Omental fat pad (tissue), 3 donors: ENCODE measurements at regions not wholly inside any gene's neighbourhood (a gene's known extent, or its start where the extent isn't known, plus 50 kb on each side); places are given as distances from the start of the nearest gene placed in this dataset.

Source experiments
- ATAC-seq: fragments of 150-250 bp; one replicate; pipeline ENCODE4 v1.9.1; 2016; ENCODE audit warnings: mild to moderate bottlenecking, moderate library complexity; ENCODE audit not compliant: low FRiP score
- DNase-seq: peaks from one replicate; pipeline ENCODE4 v3.0.0-alpha.2; 2019; ENCODE audit warnings: low spot score
- TF ChIP-seq, protein P1 (sequence below), 3 donors: fragments of 450-650 bp; IDR thresholded peaks; one replicate each; pipeline ENCODE4 v1.5.1; 2016 to 2017; ENCODE audit warnings: antibody characterized with exemption in 3 of 3, mild to moderate bottlenecking in 3 of 3, moderate library complexity in 2 of 3

DNA sequence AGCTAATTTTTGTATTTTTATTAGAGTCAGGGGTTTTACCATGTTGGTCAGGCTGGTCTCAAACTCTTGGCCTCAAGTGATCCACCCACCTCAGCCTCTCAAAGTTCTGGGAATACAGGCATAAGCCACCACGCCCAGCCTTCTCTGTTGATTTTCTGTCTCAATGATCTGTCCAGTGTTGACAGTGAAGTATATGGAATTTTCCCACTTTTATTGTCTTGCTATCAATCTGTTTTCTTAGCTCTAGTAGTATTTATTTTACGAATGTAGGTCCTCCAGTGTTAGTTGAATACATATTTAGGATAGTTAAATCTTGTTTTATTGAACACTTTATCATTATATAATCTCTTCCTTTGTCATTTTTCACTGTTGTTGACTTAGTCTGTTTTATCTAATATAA, 1603.9 kb downstream of the ADGRL3 start:
- TF ChIP-seq, protein P1, sequence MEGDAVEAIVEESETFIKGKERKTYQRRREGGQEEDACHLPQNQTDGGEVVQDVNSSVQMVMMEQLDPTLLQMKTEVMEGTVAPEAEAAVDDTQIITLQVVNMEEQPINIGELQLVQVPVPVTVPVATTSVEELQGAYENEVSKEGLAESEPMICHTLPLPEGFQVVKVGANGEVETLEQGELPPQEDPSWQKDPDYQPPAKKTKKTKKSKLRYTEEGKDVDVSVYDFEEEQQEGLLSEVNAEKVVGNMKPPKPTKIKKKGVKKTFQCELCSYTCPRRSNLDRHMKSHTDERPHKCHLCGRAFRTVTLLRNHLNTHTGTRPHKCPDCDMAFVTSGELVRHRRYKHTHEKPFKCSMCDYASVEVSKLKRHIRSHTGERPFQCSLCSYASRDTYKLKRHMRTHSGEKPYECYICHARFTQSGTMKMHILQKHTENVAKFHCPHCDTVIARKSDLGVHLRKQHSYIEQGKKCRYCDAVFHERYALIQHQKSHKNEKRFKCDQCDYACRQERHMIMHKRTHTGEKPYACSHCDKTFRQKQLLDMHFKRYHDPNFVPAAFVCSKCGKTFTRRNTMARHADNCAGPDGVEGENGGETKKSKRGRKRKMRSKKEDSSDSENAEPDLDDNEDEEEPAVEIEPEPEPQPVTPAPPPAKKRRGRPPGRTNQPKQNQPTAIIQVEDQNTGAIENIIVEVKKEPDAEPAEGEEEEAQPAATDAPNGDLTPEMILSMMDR (IDR thresholded peaks at IDR 0.05): no peak
- DNase-seq (no peak), ATAC-seq (no peak)

GRCh38 chr4:62797221-62797620, 1597.1 kb downstream of the ADGRL3 start:
- DNase-seq: no peak
- TF ChIP-seq, protein P1 (IDR thresholded peaks at IDR 0.05): no peak
- no peak for ATAC-seq

DNA sequence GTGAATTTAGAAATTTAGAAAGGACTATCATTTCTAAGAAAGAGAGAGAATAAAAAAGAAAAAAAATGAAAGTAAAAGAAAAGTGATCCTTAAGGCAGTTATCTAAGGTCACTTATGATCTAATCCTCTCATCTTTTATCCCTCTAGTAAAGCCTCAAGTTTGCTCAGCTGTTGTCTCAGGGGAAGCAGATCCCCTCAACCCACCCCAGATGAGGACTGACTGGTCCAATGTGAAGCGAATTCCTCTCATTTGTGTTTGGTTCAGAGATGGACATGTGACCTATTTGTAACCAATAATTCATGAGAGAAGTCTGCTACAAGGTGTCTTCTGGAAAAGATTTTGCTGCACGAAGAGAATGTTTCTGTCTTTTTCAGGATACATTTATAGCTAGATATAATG, 1591.3 kb downstream of the ADGRL3 start:
- DNase-seq (no peak), ATAC-seq (no peak)
- TF ChIP-seq, protein P1 (IDR thresholded peaks at IDR 0.05): no peak

- ATAC-seq (no peak), DNase-seq (no peak)
- TF ChIP-seq, protein P1 (IDR thresholded peaks at IDR 0.05): no peak
These were observed 1571.9 kb downstream of the ADGRL3 start for GRCh38 chr4:62771983-62772557.

DNA sequence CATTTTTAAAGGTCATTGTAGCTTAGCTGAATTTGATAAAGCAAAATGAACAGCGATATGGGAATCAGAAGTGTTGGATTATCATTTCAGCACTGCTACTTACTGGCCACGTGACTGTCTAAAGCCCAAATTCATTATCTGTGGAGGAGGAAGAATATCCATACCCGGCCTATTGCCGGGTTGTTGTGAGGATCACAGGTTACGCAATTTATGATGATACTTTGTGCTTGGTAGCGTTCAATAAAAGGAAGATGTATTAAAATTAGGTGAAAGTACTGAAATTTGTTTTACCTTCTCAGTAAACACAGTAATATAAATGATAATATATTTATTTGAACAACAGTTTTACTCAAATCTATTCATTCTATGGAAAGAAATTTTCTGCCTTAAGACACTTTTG, 1540.2 kb downstream of the ADGRL3 start:
- ATAC-seq: no peak
- no peak for DNase-seq
- TF ChIP-seq, protein P1 (IDR thresholded peaks at IDR 0.05): no peak

- no peak for ATAC-seq
- TF ChIP-seq, protein P1 (IDR thresholded peaks at IDR 0.05): no peak
These were observed 1517.0 kb downstream of the ADGRL3 start for GRCh38 chr4:62717154-62717553.

DNA sequence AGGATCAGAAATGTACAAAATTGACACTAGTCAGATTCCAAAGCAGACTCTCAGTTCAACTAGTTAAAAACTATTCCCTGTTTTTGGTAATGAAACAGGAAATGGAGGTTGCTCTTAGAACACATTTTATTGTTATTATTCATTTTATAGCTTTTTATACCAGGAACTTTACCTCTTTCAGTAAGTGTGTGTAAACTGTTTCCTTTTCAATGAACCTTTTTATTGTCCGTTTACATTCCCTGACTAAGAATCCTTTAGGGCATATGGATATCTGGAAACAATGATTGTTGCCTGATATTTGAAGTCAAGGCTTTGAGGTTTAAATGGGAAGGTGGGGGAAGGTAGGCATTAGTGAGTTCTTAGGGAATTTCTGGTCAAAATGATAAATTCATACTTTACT, 1511.4 kb downstream of the ADGRL3 start:
- no peak for DNase-seq
- TF ChIP-seq, protein P1 (IDR thresholded peaks at IDR 0.05): no peak
- no peak for ATAC-seq

More at GRCh38 chr4:62717154-62717553, 1517.0 kb downstream of the ADGRL3 start:
- no peak for DNase-seq
